HG02571 (cell line): ENCODE measurements at regions not wholly inside any gene's neighbourhood (a gene's known extent, or its start where the extent isn't known, plus 50 kb on each side); places are given as distances from the start of the nearest gene placed in this dataset.
"Not testable (repeated sequence)": the region's sequence is repeated elsewhere in the genome, so short reads cannot be mapped to it uniquely, and the experiment has no call there.

Source experiments
- ATAC-seq: cut with Tn5 transposase; IDR thresholded peaks from one replicate; pipeline ENCODE4 v1.9.1; 2021; ENCODE audit warnings: mild to moderate bottlenecking, moderate library complexity; ENCODE audit not compliant: unreplicated experiment

DNA sequence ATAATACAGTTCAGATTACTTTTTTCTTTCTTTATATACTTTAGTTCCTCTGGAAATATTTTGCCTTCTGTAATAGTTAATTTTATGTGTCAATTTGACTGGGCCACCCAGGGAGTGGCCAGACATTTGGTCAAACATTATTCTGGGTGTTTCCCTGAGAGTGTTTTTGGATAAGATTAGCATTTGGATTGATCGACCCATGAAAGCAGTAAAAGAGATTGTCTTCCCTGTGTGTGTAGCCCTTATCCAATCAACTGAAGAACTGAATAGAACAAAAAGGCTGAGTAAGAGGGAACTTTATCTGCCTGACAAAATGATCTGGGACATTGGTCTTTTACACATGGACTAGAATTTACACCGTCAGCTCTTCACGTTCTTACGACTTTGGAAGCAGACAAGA, 1190.1 kb upstream of the FAM98A start:
- ATAC-seq, result no peak

DNA sequence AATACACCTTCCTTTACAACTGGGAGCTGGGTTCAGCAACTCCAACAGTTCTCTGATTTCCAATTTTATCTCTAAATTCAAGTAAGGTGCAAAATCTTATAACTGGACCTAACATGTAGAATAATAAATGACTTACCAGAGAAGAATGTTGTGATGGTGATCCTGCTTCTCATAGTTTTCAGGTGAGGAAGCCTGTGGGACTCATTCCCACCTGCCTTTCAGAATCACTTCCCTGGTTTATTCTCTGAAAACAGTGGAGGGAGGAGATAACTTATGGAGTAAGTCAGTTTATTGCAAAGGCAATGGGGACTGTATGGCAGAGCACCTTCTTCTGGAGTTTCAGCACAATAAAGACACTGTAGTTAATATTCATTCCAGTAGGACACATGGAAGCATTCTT, 1188.2 kb upstream of the FAM98A start:
- ATAC-seq, result no peak

DNA sequence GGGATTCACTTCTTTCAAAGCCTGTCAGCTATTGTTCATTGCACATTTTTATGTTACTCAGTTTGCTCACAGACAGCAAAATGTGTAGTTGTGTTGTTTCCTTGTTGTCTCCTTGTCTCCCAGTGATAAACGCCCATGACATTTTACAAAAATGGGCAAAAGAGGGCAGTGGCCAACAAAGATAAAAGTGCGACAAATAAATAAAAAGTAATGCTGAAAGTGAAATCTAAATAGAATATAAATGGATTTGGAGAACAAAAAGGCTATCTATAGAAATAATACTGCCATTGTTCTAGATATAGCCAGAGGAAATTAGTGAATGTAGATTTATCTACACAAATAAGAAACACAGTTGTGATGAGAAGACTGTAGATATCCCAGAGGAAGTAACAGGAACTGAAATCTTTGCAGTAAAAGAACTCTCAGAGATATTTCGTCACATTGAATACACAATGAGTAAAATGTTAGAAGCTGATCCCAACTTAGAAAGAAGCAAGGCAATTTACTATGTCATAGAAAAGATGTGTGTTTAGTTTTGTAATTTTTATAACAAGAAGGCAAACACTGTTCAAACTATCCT, 1186.2 kb upstream of the FAM98A start:
- no peak for ATAC-seq

DNA sequence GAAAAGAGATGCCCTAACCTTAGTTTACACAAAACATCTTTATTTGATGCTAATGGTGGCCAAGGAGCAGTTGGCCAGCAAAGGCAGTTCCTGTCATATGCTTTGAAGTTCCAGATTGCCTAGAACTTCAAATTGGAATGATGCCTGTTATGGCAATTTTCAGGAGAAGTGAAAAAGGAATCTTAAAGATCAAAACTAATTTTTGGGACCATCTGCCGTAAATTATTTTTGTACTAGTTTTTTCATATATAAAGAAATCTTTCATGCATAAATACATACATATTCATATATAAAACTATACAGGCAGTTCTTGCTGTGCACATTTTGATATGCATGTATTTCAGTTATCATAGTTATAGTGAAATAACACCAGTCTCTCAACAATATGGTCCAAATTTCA, 1185.6 kb upstream of the FAM98A start:
- no peak for ATAC-seq

DNA sequence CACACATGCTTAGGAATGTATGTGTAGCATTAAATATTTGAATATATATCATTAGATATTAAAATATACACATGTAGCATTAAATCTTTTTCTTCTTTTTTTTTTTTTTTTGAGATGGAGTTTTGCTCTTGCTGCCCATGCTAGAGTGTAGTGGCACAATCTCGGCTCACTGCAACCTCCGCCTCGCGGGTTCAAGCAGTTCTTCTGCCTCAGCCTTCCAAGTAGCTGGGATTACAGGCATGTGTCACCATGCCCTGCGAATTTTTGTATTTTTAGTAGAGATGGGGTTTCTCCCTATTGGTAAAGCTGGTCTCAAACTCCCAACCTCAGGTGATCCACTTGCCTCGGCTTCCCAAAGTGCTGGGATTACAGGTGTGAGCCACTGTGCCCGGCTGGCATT, 1151.6 kb upstream of the FAM98A start:
- ATAC-seq, result not testable (repeated sequence)

DNA sequence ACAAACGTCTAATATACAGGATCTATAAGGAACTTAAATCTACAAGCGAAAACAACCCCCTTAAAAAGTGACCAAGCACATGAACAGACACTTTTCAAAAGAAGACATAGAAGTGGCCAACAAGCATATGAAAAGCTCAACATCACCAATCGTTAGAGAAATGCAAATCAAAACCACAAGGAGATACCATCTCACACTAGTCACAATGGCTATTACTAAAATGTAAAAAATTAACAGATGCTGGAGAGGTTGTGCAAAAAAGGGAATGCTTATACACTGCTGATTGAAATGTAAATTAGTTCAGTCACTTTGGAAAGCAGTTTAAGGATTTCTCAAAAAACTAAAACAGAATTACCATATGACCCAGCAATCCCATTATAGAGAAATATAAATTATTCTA, 1148.5 kb upstream of the FAM98A start:
- ATAC-seq, result no peak

DNA sequence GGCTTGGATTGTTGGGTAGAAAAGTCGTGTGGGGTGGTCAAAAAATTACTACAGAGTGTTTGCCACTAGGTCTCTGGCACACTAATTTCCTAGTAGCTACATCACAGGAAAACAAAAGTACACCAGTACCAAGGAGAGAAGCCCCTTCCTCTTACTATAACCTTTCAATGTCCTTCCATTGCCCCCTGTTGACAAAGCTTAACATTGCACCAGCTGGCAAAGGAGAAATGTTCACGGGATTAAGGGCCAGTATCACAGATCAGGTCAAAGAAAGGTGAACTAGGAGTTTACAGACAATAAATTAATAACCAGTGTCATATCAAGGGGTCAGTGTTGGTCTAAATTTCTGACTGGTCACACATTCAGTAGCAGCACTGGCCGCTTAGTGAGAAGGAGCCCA, 1139.6 kb upstream of the FAM98A start:
- no peak for ATAC-seq

DNA sequence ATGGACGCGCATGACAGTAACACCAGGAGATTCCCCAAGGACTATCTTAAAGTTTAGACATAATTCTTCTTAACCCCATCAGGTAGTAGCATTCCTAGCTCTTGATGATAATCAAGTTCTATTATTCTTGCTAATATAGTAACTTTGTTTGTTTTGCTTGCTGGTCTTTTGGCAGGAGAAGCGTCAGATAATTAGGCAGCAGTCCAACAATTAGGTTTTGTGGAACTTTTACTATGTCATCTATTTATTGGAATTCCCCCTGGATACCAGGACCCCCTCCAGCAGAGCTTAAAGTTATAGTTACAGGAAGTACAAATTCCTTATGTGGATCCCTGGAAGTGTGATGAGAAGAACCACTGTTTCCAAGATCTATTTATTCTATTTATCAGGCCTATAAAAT, 1138.0 kb upstream of the FAM98A start:
- no peak for ATAC-seq

DNA sequence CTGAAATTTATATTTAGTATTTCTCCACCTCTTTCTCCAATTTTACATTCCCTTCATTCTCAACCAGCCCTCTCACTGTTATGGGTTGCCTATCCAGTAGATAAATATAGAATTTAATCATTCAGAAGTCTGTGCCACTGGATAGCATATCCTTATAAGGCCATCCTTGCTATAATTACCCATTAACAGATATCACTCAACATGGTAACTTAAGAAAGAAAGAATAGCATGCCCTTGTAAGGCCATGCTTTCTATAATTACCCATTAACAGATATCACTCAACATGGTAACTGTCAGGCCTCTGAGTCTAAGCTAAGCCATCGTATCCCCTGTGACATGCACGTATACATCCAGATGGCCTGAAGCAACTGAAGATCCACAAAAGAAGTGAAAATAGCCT, 1137.4 kb upstream of the FAM98A start:
- ATAC-seq, result no peak

DNA sequence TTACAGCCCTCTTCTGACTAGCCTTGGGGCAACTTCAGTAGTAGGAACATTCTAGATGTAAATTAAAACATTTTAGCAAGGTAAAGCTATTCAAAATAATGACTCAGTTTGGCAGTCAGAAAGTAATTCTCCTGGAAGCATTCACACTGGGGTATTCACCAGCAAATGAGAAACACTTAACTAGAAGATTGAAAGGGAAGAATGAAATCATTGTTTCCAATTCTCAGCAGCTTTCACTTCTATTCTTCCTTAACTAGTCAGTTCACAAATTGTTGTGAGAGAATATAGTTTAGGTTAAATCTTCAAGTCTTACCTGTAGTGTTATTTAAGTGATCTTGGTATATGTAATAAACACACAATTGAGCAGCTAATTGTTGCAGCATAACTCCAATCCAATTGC, 1135.6 kb upstream of the FAM98A start:
- ATAC-seq, result no peak

DNA sequence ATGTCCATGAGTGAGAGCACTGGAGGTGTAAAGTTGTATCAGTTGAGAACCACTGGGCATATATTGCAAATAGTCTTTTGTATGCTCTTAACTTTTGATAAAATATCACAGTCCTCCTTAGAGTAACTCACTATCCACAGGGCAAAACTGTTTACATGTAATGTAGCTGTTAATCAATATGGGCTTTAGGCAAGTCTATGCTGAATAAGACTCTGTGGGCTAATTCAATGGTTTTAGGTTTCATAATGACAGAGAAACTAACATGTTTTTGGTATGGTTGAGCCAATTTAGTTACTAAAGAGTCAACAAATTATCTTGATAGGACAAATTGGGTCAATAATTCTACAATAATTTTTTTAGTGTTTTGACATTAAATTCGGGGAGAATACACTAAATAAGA, 1134.9 kb upstream of the FAM98A start:
- ATAC-seq, result no peak

DNA sequence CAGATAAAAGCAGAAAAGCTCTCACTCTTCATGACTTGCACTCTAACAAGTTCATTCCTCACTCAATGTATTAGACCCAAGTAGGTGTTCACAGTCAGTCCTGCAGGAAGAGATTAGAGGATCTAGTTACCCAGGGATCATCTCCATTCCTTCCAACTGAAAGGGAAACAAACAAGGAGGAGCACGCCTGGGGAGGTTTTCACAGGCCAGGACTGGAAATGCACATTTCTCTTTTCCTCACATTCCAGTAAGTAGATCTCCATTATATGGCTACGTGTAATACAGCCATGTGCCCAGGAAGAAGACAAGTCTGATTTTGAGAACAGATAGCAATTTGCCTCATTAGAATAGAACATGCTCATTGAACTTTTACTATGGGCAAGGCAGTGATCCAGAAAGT, 1132.2 kb upstream of the FAM98A start:
- no peak for ATAC-seq

DNA sequence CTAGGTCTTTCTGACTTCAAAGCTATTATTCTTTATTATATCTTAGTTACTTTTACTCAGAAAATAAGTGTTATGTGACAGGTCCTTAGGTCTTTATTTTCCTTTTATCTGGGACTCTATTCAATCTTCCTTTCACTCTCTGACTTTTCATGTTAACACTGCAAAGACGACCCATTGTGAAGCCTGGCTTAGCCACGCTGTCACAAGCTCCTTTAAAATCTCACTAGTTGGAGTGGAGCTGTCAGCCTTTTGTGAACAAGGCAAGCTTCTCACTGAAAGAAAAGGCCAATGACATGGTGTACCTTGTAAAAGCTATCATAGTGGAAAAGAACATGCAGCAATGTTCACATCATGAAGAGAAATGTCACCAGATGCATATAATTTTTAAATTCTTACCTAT, 1130.7 kb upstream of the FAM98A start:
- no peak for ATAC-seq

DNA sequence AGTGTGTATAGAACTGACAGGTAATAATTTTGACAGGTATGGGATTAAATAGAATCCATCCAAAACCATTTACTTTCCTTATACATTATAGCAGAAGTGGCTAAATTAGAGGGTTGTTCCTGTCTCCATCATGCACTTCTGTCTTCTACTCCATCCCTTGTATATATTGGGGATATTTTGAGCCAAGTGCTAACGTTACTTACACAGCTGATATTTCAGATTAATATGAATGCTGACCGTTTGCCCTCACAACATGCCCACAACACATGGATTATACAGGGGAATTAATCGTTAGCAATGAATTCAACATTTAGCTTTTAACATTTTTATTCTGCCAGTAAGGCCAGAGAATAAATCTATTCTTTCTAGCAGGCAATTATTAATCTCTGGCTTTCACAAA, 1125.0 kb upstream of the FAM98A start:
- ATAC-seq, result no peak

DNA sequence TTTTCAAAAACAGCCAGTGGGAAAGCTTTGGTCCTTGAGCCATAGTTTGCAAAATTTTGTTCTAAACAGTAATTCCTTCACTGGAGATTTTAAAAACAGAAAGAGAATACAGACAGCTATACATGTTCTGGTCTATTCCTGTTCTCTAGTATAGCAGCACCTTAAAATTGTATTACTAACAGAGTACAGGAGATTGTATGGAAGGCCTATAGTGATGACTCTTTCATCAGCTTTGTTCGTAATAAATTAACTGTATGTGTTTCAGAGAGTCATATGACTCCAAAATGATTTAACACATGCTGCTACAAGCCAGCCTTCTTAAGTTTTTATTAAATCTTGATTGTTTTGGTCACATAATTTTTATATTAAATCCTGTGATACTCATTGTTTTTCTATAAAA, 1124.6 kb upstream of the FAM98A start:
- ATAC-seq, result no peak

DNA sequence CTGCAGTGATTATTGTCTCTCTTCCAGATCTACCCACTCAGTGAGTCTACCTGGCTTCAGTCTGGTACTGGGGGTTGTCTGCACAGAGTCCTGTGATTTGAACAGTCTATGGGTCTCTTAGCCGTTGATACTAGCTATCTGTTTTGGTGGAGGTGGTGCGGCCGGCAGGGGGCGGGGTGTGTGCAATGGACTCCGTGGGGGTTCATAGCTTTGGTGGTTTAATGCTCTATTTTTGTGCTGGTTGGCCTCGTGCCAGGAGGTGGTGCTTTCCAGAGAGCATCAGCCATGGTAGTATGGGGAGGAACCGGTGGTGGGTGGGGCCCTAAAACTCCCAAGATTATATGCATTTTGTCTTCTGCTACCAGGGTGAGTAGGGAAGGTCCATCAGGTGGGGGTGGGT, 1120.1 kb upstream of the FAM98A start:
- ATAC-seq, result no peak

DNA sequence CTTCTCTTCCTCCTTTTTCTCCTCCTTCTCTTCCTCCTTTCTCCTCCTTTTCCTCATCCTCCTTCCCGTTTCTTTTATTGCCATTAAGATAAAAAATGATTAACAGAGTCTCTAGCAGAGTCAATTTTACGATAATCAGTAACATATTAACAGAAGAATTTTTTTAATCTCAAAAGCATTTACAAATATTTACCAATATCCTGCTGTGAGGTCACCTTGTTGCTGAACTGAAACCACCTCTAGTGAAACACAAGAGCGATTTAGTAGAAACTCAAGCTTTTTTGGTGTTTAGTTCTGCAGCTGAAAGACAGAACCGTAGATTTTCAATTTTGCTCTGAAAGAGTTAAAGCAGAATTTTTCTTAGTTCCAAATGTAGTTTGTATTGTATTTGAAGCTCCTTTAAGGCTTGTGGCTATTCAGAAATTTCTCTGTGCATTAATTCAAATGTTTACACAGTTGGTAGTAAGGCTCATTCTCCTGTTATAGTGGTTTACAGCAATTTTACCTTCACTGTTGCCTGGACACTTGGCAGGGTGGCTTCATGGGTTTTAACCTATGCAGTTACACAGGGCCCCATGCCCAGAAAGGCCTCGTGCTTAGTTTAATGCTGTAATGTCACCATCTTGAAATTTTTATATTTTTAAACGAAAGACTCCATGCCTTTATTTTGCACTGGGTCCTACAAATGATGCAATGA, 1106.6 kb upstream of the FAM98A start:
- ATAC-seq, result no peak

DNA sequence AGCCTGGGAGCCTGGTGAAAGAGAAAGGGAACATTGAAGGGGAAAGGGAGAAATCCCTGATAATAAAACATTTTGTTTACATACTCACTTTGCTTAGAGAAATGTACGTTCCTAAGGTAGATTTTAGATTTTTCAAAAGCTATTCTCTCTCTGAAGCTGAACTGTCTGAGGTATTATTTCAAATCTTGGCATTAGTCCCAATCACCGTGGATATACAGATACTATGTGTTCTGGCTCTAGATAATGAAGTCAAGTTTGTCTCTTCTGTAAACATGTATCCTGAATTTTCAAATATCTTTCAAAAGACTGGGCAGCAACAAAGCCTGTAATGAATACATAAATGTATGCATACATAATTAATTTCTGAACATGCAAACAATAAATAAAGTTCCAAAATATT, 1104.2 kb upstream of the FAM98A start:
- no peak for ATAC-seq

DNA sequence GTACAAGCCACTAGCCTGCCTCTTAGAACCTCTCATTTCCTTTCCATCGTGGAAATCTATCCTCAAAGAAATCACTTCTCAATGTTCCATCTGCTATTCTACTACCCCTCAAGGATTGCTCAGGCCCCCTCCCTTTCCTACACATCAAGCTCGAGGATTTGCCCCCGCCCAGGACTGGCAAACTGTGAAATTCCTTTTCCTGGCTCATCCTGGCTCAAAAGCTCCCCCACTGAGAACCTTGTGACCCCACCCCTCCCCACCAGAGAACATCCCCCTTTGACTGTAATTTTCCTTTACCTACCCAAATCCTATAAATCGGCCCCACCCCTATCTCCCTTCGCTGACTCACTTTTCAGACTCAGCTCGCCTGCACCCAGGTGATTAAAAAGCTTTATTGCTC, 1103.3 kb upstream of the FAM98A start:
- ATAC-seq, result not testable (repeated sequence)

DNA sequence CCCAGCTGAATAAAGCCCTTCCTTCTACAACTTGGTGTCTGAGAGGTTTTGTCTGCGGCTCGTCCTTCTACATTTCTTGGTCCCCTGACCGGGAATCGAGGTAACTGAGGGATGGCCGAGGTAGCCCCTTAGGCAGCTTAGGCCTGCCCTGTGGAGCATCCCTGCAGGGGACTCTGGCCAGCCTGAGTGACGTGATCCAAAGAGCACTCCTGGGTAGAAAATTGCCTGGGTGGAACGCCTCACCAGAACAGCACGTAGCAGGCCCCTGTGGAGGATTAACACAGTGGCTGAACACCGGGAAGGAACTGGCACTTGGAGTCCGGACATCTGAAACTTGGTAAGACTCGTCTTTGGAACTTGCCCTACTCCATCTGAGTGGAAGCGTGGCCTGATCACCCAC, 1078.5 kb upstream of the FAM98A start:
- not testable (repeated sequence) for ATAC-seq

DNA sequence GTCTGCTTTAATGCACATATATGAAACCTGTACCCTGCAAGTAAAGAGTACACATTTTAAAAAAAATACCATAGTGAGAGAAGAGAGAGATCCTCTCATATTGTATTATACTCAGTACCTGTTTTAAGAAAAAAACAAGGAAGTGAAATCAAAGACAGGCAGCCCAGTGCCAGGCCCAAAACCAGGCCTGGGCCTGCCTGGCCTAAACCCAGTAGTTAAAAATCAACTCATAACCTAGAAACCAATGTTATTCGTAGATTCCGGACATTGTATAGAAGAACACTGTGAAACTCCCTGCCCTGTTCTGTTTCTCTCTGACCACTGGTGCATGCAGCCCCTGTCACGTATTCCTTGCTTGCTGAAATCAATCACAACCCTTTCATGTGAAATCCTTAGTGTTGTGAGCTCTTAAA, 1078.0 kb upstream of the FAM98A start:
- not testable (repeated sequence) for ATAC-seq

DNA sequence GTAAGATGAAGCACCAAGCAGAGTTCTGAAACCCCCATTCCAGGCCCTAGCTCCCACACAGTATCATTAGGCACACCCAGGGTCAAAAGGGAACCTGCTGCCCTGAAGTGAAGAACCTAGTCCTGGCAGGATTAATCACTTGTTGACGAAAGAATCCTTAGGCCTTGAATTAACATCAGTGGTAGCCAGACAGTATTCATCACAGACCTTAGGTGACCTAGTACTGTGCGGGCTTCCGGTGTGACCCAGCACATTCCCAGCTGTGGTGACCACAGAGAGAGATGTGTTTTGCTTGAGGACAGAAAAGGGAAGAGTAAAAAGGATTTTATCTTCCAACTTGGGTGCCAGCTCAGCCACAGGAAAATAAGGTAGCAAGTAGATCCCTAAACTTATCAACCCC, 1071.4 kb upstream of the FAM98A start:
- no peak for ATAC-seq

DNA sequence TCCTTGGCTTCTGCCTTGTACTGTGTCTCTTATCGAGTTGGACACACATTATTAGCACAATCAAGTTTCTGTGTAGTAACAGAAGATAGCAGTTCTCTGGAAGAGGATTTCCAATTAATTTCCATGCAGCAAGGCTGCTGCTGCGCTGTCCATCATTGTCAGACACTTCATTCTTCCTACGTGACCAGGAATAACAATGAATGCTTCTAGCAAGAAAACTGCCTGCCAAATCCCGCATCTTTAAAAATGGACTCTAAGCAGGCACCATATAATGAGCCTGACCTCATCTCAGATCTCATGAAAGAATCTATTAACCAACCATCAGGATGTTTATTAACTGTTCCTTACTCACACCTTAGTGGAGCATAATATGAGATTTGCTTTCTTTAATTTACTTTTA, 1067.7 kb upstream of the FAM98A start:
- ATAC-seq, result no peak
